HFF-Myc (cell line): ENCODE measurements at regions not wholly inside any gene's neighbourhood (a gene's known extent, or its start where the extent isn't known, plus 50 kb on each side); places are given as distances from the start of the nearest gene placed in this dataset.

Source experiments
- DNase-seq: peaks from one replicate; pipeline ENCODE4 v3.0.0-alpha.2; 2011; ENCODE audit warnings: low read depth; ENCODE audit errors: extremely low read depth
- H3K4me3 ChIP-seq: replicated peaks from 2 replicates; pipeline ENCODE4 v1.5.1; 2011; ENCODE audit warnings: low read depth, mild to moderate bottlenecking, control low read depth, low read length
- TF ChIP-seq, protein P1 (sequence below): IDR thresholded peaks from 2 replicates; pipeline ENCODE4 v1.5.1; 2012; ENCODE audit warnings: mild to moderate bottlenecking, low read depth, low read length, control low read depth; ENCODE audit errors: missing control alignments

DNA sequence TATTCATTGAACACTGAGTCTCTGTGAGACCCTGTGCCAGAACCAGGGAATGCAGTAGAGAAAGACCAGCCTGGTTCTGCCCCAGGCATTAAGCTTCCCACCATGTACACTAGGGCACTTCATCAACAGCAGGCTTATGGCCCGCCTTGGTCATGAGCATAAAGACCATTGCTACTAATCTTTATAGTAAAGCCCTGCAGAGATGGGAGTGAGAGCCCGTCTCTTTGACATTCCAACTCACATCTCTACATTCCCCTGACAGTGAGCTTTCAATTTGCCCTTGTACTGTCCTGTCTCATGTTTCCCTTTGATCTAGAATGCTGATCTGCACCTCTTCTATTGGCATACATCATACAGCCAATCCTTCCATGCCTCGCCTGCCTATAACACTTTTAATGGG is 211.8 kb upstream of the ARL4C start:
- TF ChIP-seq, protein P1, sequence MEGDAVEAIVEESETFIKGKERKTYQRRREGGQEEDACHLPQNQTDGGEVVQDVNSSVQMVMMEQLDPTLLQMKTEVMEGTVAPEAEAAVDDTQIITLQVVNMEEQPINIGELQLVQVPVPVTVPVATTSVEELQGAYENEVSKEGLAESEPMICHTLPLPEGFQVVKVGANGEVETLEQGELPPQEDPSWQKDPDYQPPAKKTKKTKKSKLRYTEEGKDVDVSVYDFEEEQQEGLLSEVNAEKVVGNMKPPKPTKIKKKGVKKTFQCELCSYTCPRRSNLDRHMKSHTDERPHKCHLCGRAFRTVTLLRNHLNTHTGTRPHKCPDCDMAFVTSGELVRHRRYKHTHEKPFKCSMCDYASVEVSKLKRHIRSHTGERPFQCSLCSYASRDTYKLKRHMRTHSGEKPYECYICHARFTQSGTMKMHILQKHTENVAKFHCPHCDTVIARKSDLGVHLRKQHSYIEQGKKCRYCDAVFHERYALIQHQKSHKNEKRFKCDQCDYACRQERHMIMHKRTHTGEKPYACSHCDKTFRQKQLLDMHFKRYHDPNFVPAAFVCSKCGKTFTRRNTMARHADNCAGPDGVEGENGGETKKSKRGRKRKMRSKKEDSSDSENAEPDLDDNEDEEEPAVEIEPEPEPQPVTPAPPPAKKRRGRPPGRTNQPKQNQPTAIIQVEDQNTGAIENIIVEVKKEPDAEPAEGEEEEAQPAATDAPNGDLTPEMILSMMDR = no peak
- DNase-seq = no peak
- H3K4me3 ChIP-seq = no peak overlapping the region

- TF ChIP-seq, protein P1 = no peak
- DNase-seq = no peak
- H3K4me3 ChIP-seq = no peak overlapping the region
Observed at GRCh38 chr2:234708091-234708683, 211.3 kb upstream of the ARL4C start.

- no peak overlapping the region for H3K4me3 ChIP-seq
- DNase-seq = no peak
- TF ChIP-seq, protein P1 = no peak
Observed at GRCh38 chr2:234706086-234706485, 209.2 kb upstream of the ARL4C start.

GRCh38 chr2:234705108-234705507 is 208.2 kb upstream of the ARL4C start:
- TF ChIP-seq, protein P1 = no peak
- no peak overlapping the region for H3K4me3 ChIP-seq

DNA sequence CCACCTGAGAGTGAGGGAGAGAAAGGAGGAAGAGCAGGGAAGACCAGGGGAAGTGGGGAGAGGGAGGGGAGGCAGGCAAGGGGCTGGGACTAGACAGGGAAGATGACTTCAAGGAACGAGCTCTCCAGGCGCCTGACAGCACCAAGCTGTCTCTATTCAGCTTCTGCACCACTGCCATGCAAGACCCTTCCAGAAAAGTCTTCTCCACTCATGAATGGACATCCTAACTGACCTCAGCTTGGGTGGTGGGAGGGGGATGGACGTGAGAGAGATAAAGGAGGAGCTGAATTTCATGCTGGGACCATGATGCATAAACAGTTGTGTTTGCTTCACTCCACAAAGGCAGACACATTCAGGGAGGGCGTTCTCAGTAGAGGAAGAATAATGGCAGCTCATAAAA is 206.4 kb upstream of the ARL4C start:
- DNase-seq = no peak
- TF ChIP-seq, protein P1 = no peak
- H3K4me3 ChIP-seq = no peak overlapping the region

More at GRCh38 chr2:234705108-234705507, 208.2 kb upstream of the ARL4C start:
- no peak for DNase-seq

DNA sequence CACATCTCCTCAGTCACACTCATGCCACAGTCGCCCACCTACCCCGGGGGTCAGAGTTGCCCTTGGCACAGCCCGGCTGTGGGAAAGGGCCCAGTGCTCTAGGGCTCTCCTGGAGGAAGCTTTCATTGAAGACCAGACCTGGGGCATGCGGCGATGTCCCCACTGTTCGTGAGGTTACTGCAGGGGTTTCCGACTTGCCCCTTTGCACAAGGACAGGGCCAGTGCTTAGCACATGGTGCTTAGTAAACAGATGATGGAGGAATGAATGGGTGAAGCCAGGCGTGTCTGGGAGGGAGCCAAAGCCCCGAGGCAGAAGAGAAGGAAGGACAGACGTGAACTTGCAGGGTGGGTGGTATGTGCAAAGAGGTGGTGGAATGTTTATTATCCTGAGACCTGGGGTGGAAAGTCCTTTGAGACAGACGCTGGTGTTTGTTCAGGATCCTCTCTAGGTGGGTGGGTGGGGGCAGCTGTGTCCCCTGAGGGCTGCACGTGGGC is 205.9 kb upstream of the ARL4C start:
- no peak for DNase-seq
- TF ChIP-seq, protein P1 = no peak
- H3K4me3 ChIP-seq = no peak overlapping the region

DNA sequence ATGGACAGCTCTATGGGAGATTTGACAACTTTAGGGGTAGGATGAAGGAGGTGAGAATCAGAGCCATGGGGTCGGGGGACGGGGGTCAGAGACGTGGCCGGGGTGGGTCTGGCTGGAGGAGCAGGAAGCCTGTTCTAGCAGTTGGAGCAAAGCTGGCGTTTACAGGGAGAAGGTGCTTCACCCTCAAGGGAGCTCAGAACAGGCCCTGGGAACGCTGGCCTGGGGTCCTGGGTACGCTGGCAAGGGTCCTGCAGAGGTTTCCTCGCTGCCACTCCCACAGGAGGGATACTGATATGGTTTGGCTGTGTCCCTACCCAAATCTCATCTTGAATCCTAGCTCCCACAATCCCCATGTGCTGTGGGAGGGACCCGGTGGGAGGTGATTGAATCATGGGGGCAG is 205.0 kb upstream of the ARL4C start:
- TF ChIP-seq, protein P1 = no peak
- DNase-seq = no peak
- no peak overlapping the region for H3K4me3 ChIP-seq
